ENCODE measurements at regions not wholly inside any gene's neighbourhood (a gene's known extent, or its start where the extent isn't known, plus 50 kb on each side); places are given as distances from the start of the nearest gene placed in this dataset.

- Mint-ChIP-seq H3K4me1 (no peaks in the 10 kb centered on the region), H3K27ac (no peak overlapping the region), H3K9me3 (peaks cover 0 to 13% (median 5%) of the 10 kb centered on the region in 8 donors), H3K27me3 (no peaks in the 10 kb centered on the region), H3K4me3 (no peak overlapping the region), H3K36me3 (no peaks in the 10 kb centered on the region)
- H3K4me3 ChIP-seq (ENCODE audit: low read length in 2 of 2), result no peak overlapping the region
- intact Hi-C loops (cut with micrococcal nuclease), result no loop called here
- no peaks in the 10 kb centered on the region for H3K27me3 ChIP-seq (ENCODE audit: insufficient read depth, low read length)
- no peaks in the 10 kb centered on the region for H3K36me3 ChIP-seq (ENCODE audit: insufficient read depth, low read length)
- no peaks in the 10 kb centered on the region for H3K4me1 ChIP-seq (ENCODE audit: insufficient read depth, low read length)
- POLR2A ChIA-PET (ENCODE audit: partially characterized antibody), result no interaction called here
- no peak for DNase-seq
- H3K9me3 ChIP-seq (ENCODE audit: control insufficient read depth in 1 of 2, low read length in 2 of 2), result no peaks in the 10 kb centered on the region
- CTCF ChIA-PET (ENCODE audit: partially characterized antibody), result no interaction called here
- no peak overlapping the region for H3K27ac ChIP-seq (ENCODE audit: low read depth, low read length)
These were observed 464.9 kb downstream of the PRKD1 start for GRCh38 chr14:29462772-29463171.

GRCh38 chr14:29463727-29464395, 463.8 kb downstream of the PRKD1 start:
- DNase-seq, result no peak
- Histone ChIP-seq H3K27ac (ENCODE audit: low read depth, low read length) (no peak overlapping the region), H3K27me3 (ENCODE audit: insufficient read depth, low read length) (no peaks in the 10 kb centered on the region), H3K4me3 (ENCODE audit: low read length in 2 of 2) (no peak overlapping the region), H3K9me3 (ENCODE audit: control insufficient read depth in 1 of 2, low read length in 2 of 2) (no peaks in the 10 kb centered on the region), H3K36me3 (ENCODE audit: insufficient read depth, low read length) (no peaks in the 10 kb centered on the region), H3K4me1 (ENCODE audit: insufficient read depth, low read length) (no peaks in the 10 kb centered on the region)
- Mint-ChIP-seq H3K9me3 (peaks cover 0 to 13% (median 5%) of the 10 kb centered on the region in 8 donors), H3K36me3 (no peaks in the 10 kb centered on the region), H3K4me1 (no peaks in the 10 kb centered on the region), H3K27ac (no peak overlapping the region), H3K27me3 (no peaks in the 10 kb centered on the region), H3K4me3 (no peak overlapping the region)
- POLR2A ChIA-PET (ENCODE audit: partially characterized antibody), result no interaction called here
- CTCF ChIA-PET (ENCODE audit: partially characterized antibody), result no interaction called here
- intact Hi-C loops (cut with micrococcal nuclease), result no loop called here

GRCh38 chr14:29465095-29465494, 462.6 kb downstream of the PRKD1 start:
- Histone ChIP-seq H3K27ac (ENCODE audit: low read depth, low read length) (no peak overlapping the region), H3K36me3 (ENCODE audit: insufficient read depth, low read length) (no peaks in the 10 kb centered on the region), H3K4me3 (ENCODE audit: low read length in 2 of 2) (no peak overlapping the region), H3K9me3 (ENCODE audit: control insufficient read depth in 1 of 2, low read length in 2 of 2) (no peaks in the 10 kb centered on the region), H3K27me3 (ENCODE audit: insufficient read depth, low read length) (no peaks in the 10 kb centered on the region), H3K4me1 (ENCODE audit: insufficient read depth, low read length) (no peaks in the 10 kb centered on the region)
- H3K36me3 Mint-ChIP-seq, result no peaks in the 10 kb centered on the region
- CTCF ChIA-PET (ENCODE audit: partially characterized antibody), result no interaction called here
- no peak for DNase-seq
- H3K4me3 Mint-ChIP-seq, result no peak overlapping the region
- H3K27me3 Mint-ChIP-seq, result no peaks in the 10 kb centered on the region
- peaks cover 0 to 11% (median 6%) of the 10 kb centered on the region in 8 donors for H3K9me3 Mint-ChIP-seq
- H3K27ac Mint-ChIP-seq, result no peak overlapping the region
- no peaks in the 10 kb centered on the region for H3K4me1 Mint-ChIP-seq
- intact Hi-C loops (cut with micrococcal nuclease), result no loop called here
- POLR2A ChIA-PET (ENCODE audit: partially characterized antibody), result no interaction called here

- Mint-ChIP-seq H3K4me1 (no peaks in the 10 kb centered on the region), H3K36me3 (no peaks in the 10 kb centered on the region), H3K4me3 (no peak overlapping the region), H3K27me3 (no peaks in the 10 kb centered on the region), H3K9me3 (peaks cover 0 to 18% (median 7%) of the 10 kb centered on the region in 8 donors), H3K27ac (no peak overlapping the region)
- no peaks in the 10 kb centered on the region for H3K4me1 ChIP-seq (ENCODE audit: insufficient read depth, low read length)
- H3K4me3 ChIP-seq (ENCODE audit: low read length in 2 of 2), result no peak overlapping the region
- no peaks in the 10 kb centered on the region for H3K9me3 ChIP-seq (ENCODE audit: control insufficient read depth in 1 of 2, low read length in 2 of 2)
- ChIA-PET CTCF (ENCODE audit: partially characterized antibody) (no interaction called here), POLR2A (ENCODE audit: partially characterized antibody) (no interaction called here)
- no peak overlapping the region for H3K27ac ChIP-seq (ENCODE audit: low read depth, low read length)
- intact Hi-C loops (cut with micrococcal nuclease), result no loop called here
- no peaks in the 10 kb centered on the region for H3K27me3 ChIP-seq (ENCODE audit: insufficient read depth, low read length)
- H3K36me3 ChIP-seq (ENCODE audit: insufficient read depth, low read length), result no peaks in the 10 kb centered on the region
- no peak for DNase-seq
These were observed 452.0 kb downstream of the PRKD1 start for GRCh38 chr14:29475641-29476040.

GRCh38 chr14:29486132-29486531, 441.5 kb downstream of the PRKD1 start:
- H3K4me1 Mint-ChIP-seq, result no peaks in the 10 kb centered on the region
- intact Hi-C loops (cut with micrococcal nuclease), result no loop called here
- H3K36me3 Mint-ChIP-seq, result no peaks in the 10 kb centered on the region
- Histone ChIP-seq H3K27ac (ENCODE audit: low read depth, low read length) (no peak overlapping the region), H3K36me3 (ENCODE audit: insufficient read depth, low read length) (no peaks in the 10 kb centered on the region), H3K9me3 (ENCODE audit: control insufficient read depth in 1 of 2, low read length in 2 of 2) (peaks cover 0 to 3% of the 10 kb centered on the region in 2 donors), H3K27me3 (ENCODE audit: insufficient read depth, low read length) (no peaks in the 10 kb centered on the region), H3K4me3 (ENCODE audit: low read length in 2 of 2) (no peak overlapping the region), H3K4me1 (ENCODE audit: insufficient read depth, low read length) (no peaks in the 10 kb centered on the region)
- no peak overlapping the region for H3K27ac Mint-ChIP-seq
- ChIA-PET POLR2A (ENCODE audit: partially characterized antibody) (no interaction called here), CTCF (ENCODE audit: partially characterized antibody) (no interaction called here)
- H3K9me3 Mint-ChIP-seq, result peaks cover 0 to 18% (median 8%) of the 10 kb centered on the region in 8 donors
- DNase-seq, result no peak
- no peak overlapping the region for H3K4me3 Mint-ChIP-seq
- H3K27me3 Mint-ChIP-seq, result no peaks in the 10 kb centered on the region

GRCh38 chr14:29489911-29490425, 437.7 kb downstream of the PRKD1 start:
- Mint-ChIP-seq H3K4me3 (no peak overlapping the region), H3K9me3 (peaks cover 0 to 15% (median 5%) of the 10 kb centered on the region in 8 donors), H3K27ac (no peak overlapping the region), H3K36me3 (no peaks in the 10 kb centered on the region), H3K4me1 (no peaks in the 10 kb centered on the region), H3K27me3 (no peaks in the 10 kb centered on the region)
- Histone ChIP-seq H3K27ac (ENCODE audit: low read depth, low read length) (no peak overlapping the region), H3K9me3 (ENCODE audit: control insufficient read depth in 1 of 2, low read length in 2 of 2) (peaks cover 0 to 3% of the 10 kb centered on the region in 2 donors), H3K36me3 (ENCODE audit: insufficient read depth, low read length) (no peaks in the 10 kb centered on the region), H3K4me3 (ENCODE audit: low read length in 2 of 2) (no peak overlapping the region), H3K27me3 (ENCODE audit: insufficient read depth, low read length) (no peaks in the 10 kb centered on the region), H3K4me1 (ENCODE audit: insufficient read depth, low read length) (no peaks in the 10 kb centered on the region)
- intact Hi-C loops (cut with micrococcal nuclease), result no loop called here
- no peak for DNase-seq
- POLR2A ChIA-PET (ENCODE audit: partially characterized antibody), result no interaction called here
- CTCF ChIA-PET (ENCODE audit: partially characterized antibody), result no interaction called here

- Histone ChIP-seq H3K4me3 (ENCODE audit: low read length in 2 of 2) (no peak overlapping the region), H3K9me3 (ENCODE audit: control insufficient read depth in 1 of 2, low read length in 2 of 2) (peaks cover 0 to 3% of the 10 kb centered on the region in 2 donors), H3K4me1 (ENCODE audit: insufficient read depth, low read length) (no peaks in the 10 kb centered on the region), H3K27ac (ENCODE audit: low read depth, low read length) (no peak overlapping the region), H3K36me3 (ENCODE audit: insufficient read depth, low read length) (no peaks in the 10 kb centered on the region), H3K27me3 (ENCODE audit: insufficient read depth, low read length) (no peaks in the 10 kb centered on the region)
- Mint-ChIP-seq H3K9me3 (peaks cover 0 to 10% (median 6%) of the 10 kb centered on the region in 8 donors), H3K27ac (no peak overlapping the region), H3K4me3 (no peak overlapping the region), H3K36me3 (no peaks in the 10 kb centered on the region), H3K27me3 (no peaks in the 10 kb centered on the region), H3K4me1 (no peaks in the 10 kb centered on the region)
- POLR2A ChIA-PET (ENCODE audit: partially characterized antibody), result no interaction called here
- CTCF ChIA-PET (ENCODE audit: partially characterized antibody), result no interaction called here
- intact Hi-C loops (cut with micrococcal nuclease), result no loop called here
- no peak for DNase-seq
These were observed 433.8 kb downstream of the PRKD1 start for GRCh38 chr14:29493849-29494248.

Measured in CD4-positive, alpha-beta memory T cell (primary cell).